BJ (cell line): ENCODE measurements at regions not wholly inside any gene's neighbourhood (a gene's known extent, or its start where the extent isn't known, plus 50 kb on each side); places are given as distances from the start of the nearest gene placed in this dataset.

Source experiments
- CTCF ChIA-PET: fragments of 350-600 bp; formaldehyde crosslinking; extraction: SDS; loops from one replicate; lab custom pipeline; 2021; ENCODE audit warnings: antibody characterized with exemption, inconsistent platforms; lab: Yijun Ruan, JAX
- POLR2A ChIA-PET: fragments of 300-600 bp; sonication (Branson Sonifier 250); formaldehyde crosslinking; extraction: SDS; loops from one replicate; lab custom pipeline; 2021; ENCODE audit warnings: antibody characterized with exemption; lab: Charles Lee
- DNase-seq: peaks from one replicate; pipeline ENCODE4 v3.0.0-alpha.2; 2011; ENCODE audit warnings: low read depth
- H3K27me3 ChIP-seq: 2 replicates; pipeline ENCODE4 v1.6.0; 2011; ENCODE audit warnings: low read length; ENCODE audit not compliant: control insufficient read depth, insufficient read depth
- H3K36me3 ChIP-seq: 2 replicates; pipeline ENCODE4 v1.5.1; 2011; ENCODE audit warnings: low read length; ENCODE audit not compliant: control insufficient read depth, insufficient read depth
- H3K4me3 ChIP-seq: 2 replicates; pipeline ENCODE4 v1.5.1; 2011; ENCODE audit warnings: low read depth, mild to moderate bottlenecking, control low read depth, low read length
- CTCF ChIP-seq: IDR thresholded peaks from 2 replicates; pipeline ENCODE4 v1.5.1; 2011; ENCODE audit warnings: low read depth, mild to moderate bottlenecking, control low read depth, inconsistent platforms, low read length, moderate library complexity; ENCODE audit not compliant: insufficient read depth

GRCh38 chr10:3364768-3365480, 192.3 kb upstream of the PITRM1 start:
- H3K36me3 ChIP-seq = no peaks in the 10 kb centered on the region
- H3K27me3 ChIP-seq = no peaks in the 10 kb centered on the region; the same call in 1 of the 2 replicates
- no peak for DNase-seq
- H3K4me3 ChIP-seq = no peak overlapping the region
- CTCF ChIA-PET = interaction anchor here (0.5 to 1.8 kb wide), 2 partner anchors 10 to 12 kb away, joined by 3 to 4 read pairs; no protein-coding TSS in a partner anchor
- TF ChIP-seq CTCF = no peak
- POLR2A ChIA-PET = no interaction called here

GRCh38 chr10:3363311-3364045, 190.9 kb upstream of the PITRM1 start:
- ChIA-PET CTCF (interaction anchor here (1.3 to 1.8 kb wide), 2 partner anchors 8 to 15 kb away, joined by 3 to 4 read pairs; no protein-coding TSS in a partner anchor), POLR2A (no interaction called here)
- Histone ChIP-seq H3K27me3 (no peaks in the 10 kb centered on the region; the same call in 1 of the 2 replicates), H3K4me3 (no peak overlapping the region), H3K36me3 (no peaks in the 10 kb centered on the region)
- no peak for DNase-seq
- no peak for TF ChIP-seq CTCF

GRCh38 chr10:3362394-3362793, 189.8 kb upstream of the PITRM1 start:
- H3K36me3 ChIP-seq = no peaks in the 10 kb centered on the region
- no peak for DNase-seq
- H3K27me3 ChIP-seq = no peaks in the 10 kb centered on the region; the same call in 1 of the 2 replicates
- ChIA-PET POLR2A (no interaction called here), CTCF (interaction anchor here (1.3 kb wide), 1 partner anchor 16 kb away, joined by 3 read pairs; no protein-coding TSS in a partner anchor)
- no peak overlapping the region for H3K4me3 ChIP-seq
- no peak for TF ChIP-seq CTCF

GRCh38 chr10:3361640-3362039, 189.1 kb upstream of the PITRM1 start:
- CTCF ChIA-PET = no interaction called here
- no peak for TF ChIP-seq CTCF
- Histone ChIP-seq H3K36me3 (no peaks in the 10 kb centered on the region), H3K4me3 (no peak overlapping the region), H3K27me3 (peaks cover 2% of the 10 kb centered on the region; the same call in 1 of the 2 replicates)
- no peak for DNase-seq
- POLR2A ChIA-PET = no interaction called here

- Histone ChIP-seq H3K4me3 (no peak overlapping the region), H3K27me3 (peaks cover 2% of the 10 kb centered on the region; the same call in 1 of the 2 replicates), H3K36me3 (no peaks in the 10 kb centered on the region)
- TF ChIP-seq CTCF = no peak
- no peak for DNase-seq
- POLR2A ChIA-PET = no interaction called here
- CTCF ChIA-PET = no interaction called here
Measured at GRCh38 chr10:3357737-3358136, 185.2 kb upstream of the PITRM1 start.
